ENCODE measurements at regions not wholly inside any gene's neighbourhood (a gene's known extent, or its start where the extent isn't known, plus 50 kb on each side); places are given as distances from the start of the nearest gene placed in this dataset.

DNA sequence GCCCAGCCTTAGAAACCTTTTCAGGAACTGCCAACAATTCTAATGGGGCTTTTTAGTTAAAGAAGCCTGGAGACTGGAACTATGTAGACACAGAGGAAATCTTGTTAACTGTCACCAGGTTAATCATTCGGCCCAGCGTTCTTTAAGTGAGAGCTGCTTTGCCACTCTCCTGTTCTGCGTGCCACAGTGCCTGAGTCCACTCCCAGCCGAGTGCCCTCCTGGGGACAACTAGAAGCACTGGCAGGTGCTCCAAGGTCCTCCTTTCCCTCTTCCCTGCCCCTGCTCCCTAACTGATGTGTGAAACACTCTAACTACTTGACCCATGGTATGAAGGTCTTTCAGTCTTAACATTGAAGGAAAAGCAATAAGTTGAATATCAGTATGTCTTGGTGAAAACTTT is 151.2 kb upstream of the TLL1 start:
- TF ChIP-seq, protein P1, sequence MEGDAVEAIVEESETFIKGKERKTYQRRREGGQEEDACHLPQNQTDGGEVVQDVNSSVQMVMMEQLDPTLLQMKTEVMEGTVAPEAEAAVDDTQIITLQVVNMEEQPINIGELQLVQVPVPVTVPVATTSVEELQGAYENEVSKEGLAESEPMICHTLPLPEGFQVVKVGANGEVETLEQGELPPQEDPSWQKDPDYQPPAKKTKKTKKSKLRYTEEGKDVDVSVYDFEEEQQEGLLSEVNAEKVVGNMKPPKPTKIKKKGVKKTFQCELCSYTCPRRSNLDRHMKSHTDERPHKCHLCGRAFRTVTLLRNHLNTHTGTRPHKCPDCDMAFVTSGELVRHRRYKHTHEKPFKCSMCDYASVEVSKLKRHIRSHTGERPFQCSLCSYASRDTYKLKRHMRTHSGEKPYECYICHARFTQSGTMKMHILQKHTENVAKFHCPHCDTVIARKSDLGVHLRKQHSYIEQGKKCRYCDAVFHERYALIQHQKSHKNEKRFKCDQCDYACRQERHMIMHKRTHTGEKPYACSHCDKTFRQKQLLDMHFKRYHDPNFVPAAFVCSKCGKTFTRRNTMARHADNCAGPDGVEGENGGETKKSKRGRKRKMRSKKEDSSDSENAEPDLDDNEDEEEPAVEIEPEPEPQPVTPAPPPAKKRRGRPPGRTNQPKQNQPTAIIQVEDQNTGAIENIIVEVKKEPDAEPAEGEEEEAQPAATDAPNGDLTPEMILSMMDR (IDR thresholded peaks at IDR 0.05; ENCODE audit: insufficient read depth, low read length, severe bottlenecking), result no peak
- no peaks in the 10 kb centered on the region for H3K36me3 ChIP-seq (ENCODE audit: control insufficient read depth, insufficient read depth, low read length)
- FAIRE-seq (no peak), DNase-seq (ENCODE audit: low read depth) (no peak)
- no peak overlapping the region for H3K4me3 ChIP-seq (ENCODE audit: low read depth, low read length)
- H3K27me3 ChIP-seq (ENCODE audit: control insufficient read depth, insufficient read depth, low read length), result no peaks in the 10 kb centered on the region

DNA sequence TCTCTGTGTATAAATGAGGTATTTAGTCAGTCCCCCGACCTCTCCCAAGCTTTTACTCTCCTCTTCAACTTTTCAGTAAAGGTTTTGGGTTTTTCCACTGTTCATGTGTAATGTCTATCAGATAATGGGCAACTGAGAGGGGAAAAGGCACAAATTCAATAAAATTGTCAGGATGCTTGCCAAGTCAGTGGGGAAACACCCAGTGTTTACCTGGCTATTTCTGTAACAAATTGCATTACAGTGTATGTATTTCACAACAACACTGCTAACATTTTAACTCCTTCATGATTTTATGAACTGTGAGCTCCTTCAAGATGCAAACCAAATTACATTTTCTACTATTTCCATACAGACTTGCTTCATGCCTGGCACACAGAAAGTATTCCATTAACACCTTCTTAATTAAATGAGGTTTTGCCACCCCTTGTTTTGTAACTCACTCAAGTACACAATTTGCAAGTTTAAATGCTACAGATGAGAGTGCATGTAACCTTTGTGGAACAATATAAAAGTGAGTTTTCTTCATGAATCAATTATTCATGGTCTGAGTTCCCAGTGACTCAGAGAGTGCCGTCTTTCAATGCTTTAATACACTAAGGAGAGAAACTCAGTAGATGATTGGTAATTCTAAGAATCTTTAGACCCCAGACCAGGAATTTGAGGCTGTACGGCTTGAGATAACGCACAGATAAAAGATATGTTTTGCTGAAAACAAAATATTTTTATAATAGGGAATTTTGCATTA is 149.8 kb upstream of the TLL1 start:
- Histone ChIP-seq H3K36me3 (ENCODE audit: control insufficient read depth, insufficient read depth, low read length) (no peaks in the 10 kb centered on the region), H3K27me3 (ENCODE audit: control insufficient read depth, insufficient read depth, low read length) (no peaks in the 10 kb centered on the region), H3K4me3 (ENCODE audit: low read depth, low read length) (no peak overlapping the region)
- TF ChIP-seq, protein P1 (IDR thresholded peaks at IDR 0.05; ENCODE audit: insufficient read depth, low read length, severe bottlenecking), result no peak
- DNase-seq (ENCODE audit: low read depth) (peak; percentile 22), FAIRE-seq (no peak)

DNA sequence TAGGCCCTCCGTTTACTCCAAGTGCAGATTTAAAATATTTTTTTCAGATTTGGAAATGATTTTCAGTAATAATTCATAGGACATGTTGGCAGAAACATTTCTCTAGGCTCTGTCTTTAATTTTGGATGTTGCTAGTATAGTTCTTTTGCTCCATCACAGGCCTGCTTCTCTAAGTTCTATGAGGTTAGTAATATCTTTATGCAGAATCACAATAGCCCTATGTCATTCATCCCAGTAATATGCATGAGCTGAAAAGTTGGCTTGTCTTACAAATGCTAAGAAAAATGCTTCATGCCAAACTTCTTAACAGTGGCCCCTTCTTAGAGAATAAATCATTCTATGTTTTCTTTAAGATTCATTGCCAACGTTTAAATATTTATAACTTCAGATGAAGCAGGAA is 148.3 kb upstream of the TLL1 start:
- TF ChIP-seq, protein P1 (IDR thresholded peaks at IDR 0.05; ENCODE audit: insufficient read depth, low read length, severe bottlenecking), result no peak
- no peaks in the 10 kb centered on the region for H3K36me3 ChIP-seq (ENCODE audit: control insufficient read depth, insufficient read depth, low read length)
- DNase-seq (ENCODE audit: low read depth) (no peak), FAIRE-seq (no peak)
- no peaks in the 10 kb centered on the region for H3K27me3 ChIP-seq (ENCODE audit: control insufficient read depth, insufficient read depth, low read length)
- no peak overlapping the region for H3K4me3 ChIP-seq (ENCODE audit: low read depth, low read length)

- Histone ChIP-seq H3K4me3 (ENCODE audit: low read depth, low read length) (no peak overlapping the region), H3K36me3 (ENCODE audit: control insufficient read depth, insufficient read depth, low read length) (no peaks in the 10 kb centered on the region), H3K27me3 (ENCODE audit: control insufficient read depth, insufficient read depth, low read length) (no peaks in the 10 kb centered on the region)
- FAIRE-seq, result no peak
- TF ChIP-seq, protein P1 (IDR thresholded peaks at IDR 0.05; ENCODE audit: insufficient read depth, low read length, severe bottlenecking), result no peak
- DNase-seq (ENCODE audit: low read depth), result no peak
These were observed 147.7 kb upstream of the TLL1 start for GRCh38 chr4:165725352-165725751.

DNA sequence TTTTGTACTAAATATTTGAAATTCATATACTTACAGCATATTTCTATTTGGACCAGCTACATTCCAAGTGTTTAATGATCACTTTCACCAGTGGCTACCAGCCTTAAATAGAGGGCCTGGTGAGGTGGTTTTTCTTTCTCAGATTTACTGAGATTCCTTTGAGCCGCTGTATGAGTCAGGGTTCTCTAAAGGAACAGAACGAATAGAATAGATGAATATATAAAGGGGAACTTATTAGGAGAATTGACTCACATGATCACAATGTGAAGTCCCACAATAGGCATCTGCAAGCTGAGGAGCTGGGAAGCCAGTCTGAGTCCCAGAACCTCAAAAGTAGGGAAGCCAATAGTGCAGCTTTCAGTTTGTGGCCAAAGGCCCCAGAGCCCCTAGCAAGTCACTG is 146.2 kb upstream of the TLL1 start:
- H3K27me3 ChIP-seq (ENCODE audit: control insufficient read depth, insufficient read depth, low read length), result no peaks in the 10 kb centered on the region
- no peaks in the 10 kb centered on the region for H3K36me3 ChIP-seq (ENCODE audit: control insufficient read depth, insufficient read depth, low read length)
- FAIRE-seq (no peak), DNase-seq (ENCODE audit: low read depth) (peak; percentile 15)
- no peak overlapping the region for H3K4me3 ChIP-seq (ENCODE audit: low read depth, low read length)
- TF ChIP-seq, protein P1 (IDR thresholded peaks at IDR 0.05; ENCODE audit: insufficient read depth, low read length, severe bottlenecking), result no peak
